GM12878 (cell line): ENCODE measurements at regions not wholly inside any gene's neighbourhood (a gene's known extent, or its start where the extent isn't known, plus 50 kb on each side); places are given as distances from the start of the nearest gene placed in this dataset.
"Not testable (repeated sequence)": the region's sequence is repeated elsewhere in the genome, so short reads cannot be mapped to it uniquely, and the experiment has no call there.

ENCODE experiments used
- ATAC-seq: fragments of 200-7000 bp; cut with Tn5 transposase; 3 replicates; pipeline ENCODE4 v1.9.1; 2020; ENCODE audit warnings: mild to moderate bottlenecking, moderate library complexity
- BruUV-seq: library from RNA; stranded (reverse); fragments of 400-500 nt; replicated peaks from 2 replicates; lab custom pipeline; 2021; lab: Mats Ljungman, UMichigan
- CTCF ChIA-PET: fragments of 300-600 bp; sonication (Branson Sonifier 250); formaldehyde crosslinking; extraction: SDS; loops from one replicate; lab custom pipeline; 2021; ENCODE audit warnings: inconsistent platforms; lab: Yijun Ruan, JAX
- POLR2A ChIA-PET: fragments of 350-600 bp; formaldehyde crosslinking; extraction: SDS; loops from one replicate; lab custom pipeline; 2021; ENCODE audit warnings: inconsistent platforms; lab: Charles Lee
- RAD21 ChIA-PET: fragments of 300-600 bp; sonication (Branson Sonifier 250); formaldehyde crosslinking; loops from one replicate; lab custom pipeline; 2023; ENCODE audit warnings: antibody characterized with exemption; ENCODE audit not compliant: unreplicated experiment; lab: Charles Lee
- SMC1A ChIA-PET: fragments of 300-600 bp; sonication (Branson Sonifier 250); formaldehyde crosslinking; loops from one replicate; lab custom pipeline; 2023; ENCODE audit not compliant: unreplicated experiment, uncharacterized antibody; lab: Charles Lee
- DNase-seq: peaks from one replicate; pipeline ENCODE4 v3.0.0-alpha.2; 2011; ENCODE audit warnings: low read depth, low spot score
- FAIRE-seq: peaks from 3 replicates; lab custom pipeline; 2011; peaks lifted over from hg19 to GRCh38; lab: Jason Lieb, UNC
- H2AFZ ChIP-seq: 2 replicates; pipeline ENCODE4 v1.6.0; 2011; ENCODE audit warnings: low read depth, low read length, control low read depth; ENCODE audit not compliant: control insufficient read depth
- H3K27ac ChIP-seq: 2 replicates; pipeline ENCODE4 v1.5.1; 2011; ENCODE audit warnings: control low read depth; ENCODE audit not compliant: control insufficient read depth, insufficient read depth
- H3K27me3 ChIP-seq, 2 experiments: replicated peaks in 1 of 2; 2 replicates each; pipeline versions ENCODE4 v1.6.0 to v1.6.1; 2011; ENCODE audit warnings: low read length in 1 of 2; ENCODE audit not compliant: control insufficient read depth in 2 of 2, insufficient read depth in 2 of 2
- H3K36me3 ChIP-seq, 2 experiments: 2 replicates each; pipeline ENCODE4 v1.5.1; 2011; ENCODE audit warnings: low read length in 1 of 2; ENCODE audit not compliant: control insufficient read depth in 2 of 2, insufficient read depth in 2 of 2
- H3K4me1 ChIP-seq: 2 replicates; pipeline ENCODE4 v1.6.1; 2011; ENCODE audit warnings: mild to moderate bottlenecking, low read length, moderate library complexity, mixed read lengths; ENCODE audit not compliant: control insufficient read depth, insufficient read depth
- H3K4me2 ChIP-seq: 2 replicates; pipeline ENCODE4 v1.6.0; 2011; ENCODE audit warnings: control low read depth; ENCODE audit not compliant: control insufficient read depth, insufficient read depth
- H3K4me3 ChIP-seq: fragments of 200-600 bp; sonication (generic); 2 replicates; pipeline ENCODE4 v1.5.1; 2016
- H3K79me2 ChIP-seq: 2 replicates; pipeline ENCODE4 v1.6.0; 2011; ENCODE audit warnings: low read length; ENCODE audit not compliant: control insufficient read depth, insufficient read depth
- H3K9ac ChIP-seq: 2 replicates; pipeline ENCODE4 v1.8.0; 2011; ENCODE audit warnings: low read length, control low read depth, mixed read lengths; ENCODE audit not compliant: control insufficient read depth, insufficient read depth
- H3K9me3 ChIP-seq: replicated peaks from 3 replicates; pipeline ENCODE4 v1.5.1; 2011; ENCODE audit warnings: mild to moderate bottlenecking, low read length; ENCODE audit not compliant: control insufficient read depth, insufficient read depth
- H4K20me1 ChIP-seq: 2 replicates; pipeline ENCODE4 v1.6.0; 2011; ENCODE audit not compliant: control insufficient read depth, insufficient read depth
- EGR1 ChIP-seq, 2 experiments: IDR thresholded peaks; 1 replicate in 1 of 2; 2 replicates in 1 of 2; pipeline ENCODE4 v1.6.1; 2011 to 2012; ENCODE audit warnings: low read depth in 2 of 2, low read length in 2 of 2, borderline replicate concordance in 1 of 2, mild to moderate bottlenecking in 1 of 2, moderate library complexity in 1 of 2
- FOXM1 ChIP-seq: IDR thresholded peaks from 2 replicates; pipeline ENCODE4 v1.6.1; 2012; ENCODE audit warnings: low read depth, mild to moderate bottlenecking, inconsistent platforms, low read length, moderate library complexity
- WGBS: methylation state at CpG from one replicate; pipeline ENCODE4 v1.1.6; 2016; ENCODE audit warnings: low lambda C conversion rate; ENCODE audit not compliant: insufficient replicate concordance, insufficient coverage; ENCODE audit errors: missing lambda C conversion rate; 5-methylcytosine and 5-hydroxymethylcytosine counted together
- in situ Hi-C: fragments of 300-500 bp; cut with MboI; formaldehyde crosslinking; loops from 9 replicates; pipeline ENCODE4 v1.14.3; 2018; ENCODE audit warnings: mixed read lengths
- intact Hi-C: fragments of 100-400 bp; cut with micrococcal nuclease; formaldehyde crosslinking; loops from one replicate; pipeline ENCODE4 v1.14.2; 2022; ENCODE audit not compliant: unreplicated experiment

DNA sequence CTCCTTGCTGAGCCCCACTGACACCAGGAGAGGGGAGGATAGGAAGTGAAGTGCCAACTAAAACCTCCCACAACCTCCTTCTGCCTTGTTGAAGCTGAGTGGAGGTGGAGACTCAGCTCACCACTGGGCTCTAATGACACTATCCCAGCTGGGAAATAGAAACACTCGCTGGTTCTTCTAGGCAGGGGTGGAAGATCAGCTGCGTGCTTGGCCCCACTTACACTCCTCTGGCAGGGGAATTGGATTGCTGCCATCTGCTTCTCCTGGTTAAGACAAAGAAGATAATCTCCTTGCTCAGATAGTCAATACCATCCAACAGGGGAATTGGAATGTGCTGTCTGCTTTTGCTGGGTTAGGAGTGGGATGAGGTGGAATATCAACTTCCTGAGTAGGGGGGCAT is 392.5 kb downstream of the ZNF674 start:
- Histone ChIP-seq H3K9me3 (no peaks in the 10 kb centered on the region), H2AFZ (no peak overlapping the region), H3K4me3 (no peak overlapping the region), H3K27me3 (no peaks in the 10 kb centered on the region; a peak in 1 of 4 replicates), H3K79me2 (no peaks in the 10 kb centered on the region), H3K4me1 (no peaks in the 10 kb centered on the region), H3K27ac (no peak overlapping the region), H4K20me1 (no peaks in the 10 kb centered on the region), H3K36me3 (no peaks in the 10 kb centered on the region), H3K9ac (no peak overlapping the region), H3K4me2 (no peak overlapping the region)
- FAIRE-seq (no peak), DNase-seq (no peak), ATAC-seq (no peak)
- ChIA-PET RAD21 (no interaction called here), SMC1A (no interaction called here), POLR2A (no interaction called here), CTCF (no interaction called here)
- in situ Hi-C loops (no loop called here), intact Hi-C loops (no loop called here)
- no TSS peak for BruUV-seq
- 3% methylated on average over 2 of the region's 2 CpGs for WGBS
- TF ChIP-seq EGR1 (IDR thresholded peaks at IDR 0.05; ENCODE audit: borderline replicate concordance in 1 of 2, low read depth in 2 of 2, low read length in 2 of 2) = no peak
- no peak for TF ChIP-seq FOXM1

DNA sequence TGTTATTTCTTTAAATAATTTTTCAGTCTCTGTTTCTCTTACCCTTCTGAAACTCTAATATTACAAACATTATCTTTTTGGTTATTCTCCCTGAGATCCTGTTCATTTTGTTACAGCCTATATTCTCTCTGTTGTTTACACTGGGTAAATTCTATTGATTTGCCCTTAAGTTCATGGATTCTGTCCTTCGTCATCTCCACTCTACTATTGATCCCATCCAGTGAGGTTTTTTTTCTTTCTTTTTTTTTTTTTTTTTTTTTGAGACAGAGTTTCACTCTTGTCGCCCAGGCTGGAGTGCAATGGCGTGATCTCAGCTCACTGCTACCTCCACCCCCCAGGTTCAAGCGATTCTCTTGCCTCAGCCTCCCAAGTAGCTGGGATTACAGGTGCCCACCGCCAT is 393.9 kb downstream of the ZNF674 start:
- SMC1A ChIA-PET, CTCF ChIA-PET, H3K9ac ChIP-seq, H4K20me1 ChIP-seq, H3K4me1 ChIP-seq, H3K27ac ChIP-seq, intact Hi-C loops, BruUV-seq, DNase-seq, H3K4me3 ChIP-seq, ATAC-seq, H3K4me2 ChIP-seq, H3K36me3 ChIP-seq, H3K79me2 ChIP-seq, H3K9me3 ChIP-seq, H3K27me3 ChIP-seq, RAD21 ChIA-PET, H2AFZ ChIP-seq, FAIRE-seq, in situ Hi-C loops, POLR2A ChIA-PET: not testable (repeated sequence)
- WGBS = 27% methylated on average over 3 of the region's 5 CpGs
